Astrocyte of the cerebellum (primary cell): ENCODE measurements at regions not wholly inside any gene's neighbourhood (a gene's known extent, or its start where the extent isn't known, plus 50 kb on each side); places are given as distances from the start of the nearest gene placed in this dataset.

Experiments
- DNase-seq: peaks from one replicate; pipeline ENCODE4 v3.0.0-alpha.2; 2011; ENCODE audit warnings: low read depth
- H3K4me3 ChIP-seq: 2 replicates; pipeline ENCODE4 v1.5.1; 2011; ENCODE audit warnings: mild to moderate bottlenecking, low read depth, low read length, moderate library complexity
- CTCF ChIP-seq: IDR thresholded peaks from 2 replicates; pipeline ENCODE4 v1.5.1; 2012; ENCODE audit warnings: low read length, low read depth, moderate library complexity, mild to moderate bottlenecking; ENCODE audit errors: missing control alignments
- in situ Hi-C: cut with HindIII; loops from 2 replicates; pipeline ENCODE4 v1.10.0; 2017; ENCODE audit warnings: low sequenced_read_pairs

- no peak for DNase-seq
- H3K4me3 ChIP-seq = no peak overlapping the region
- in situ Hi-C loops = no loop called here
- no peak for TF ChIP-seq CTCF
Observed at GRCh38 chr10:64098994-64099393, 577.8 kb downstream of the REEP3 start.

GRCh38 chr10:64101606-64102263 lies 580.5 kb downstream of the REEP3 start:
- in situ Hi-C loops = no loop called here
- H3K4me3 ChIP-seq = no peak overlapping the region
- no peak for TF ChIP-seq CTCF
- DNase-seq = no peak

- H3K4me3 ChIP-seq = no peak overlapping the region
- no peak for DNase-seq
- no peak for TF ChIP-seq CTCF
- in situ Hi-C loops = no loop called here
Observed at GRCh38 chr10:64102264-64102633, 581.0 kb downstream of the REEP3 start.

DNA sequence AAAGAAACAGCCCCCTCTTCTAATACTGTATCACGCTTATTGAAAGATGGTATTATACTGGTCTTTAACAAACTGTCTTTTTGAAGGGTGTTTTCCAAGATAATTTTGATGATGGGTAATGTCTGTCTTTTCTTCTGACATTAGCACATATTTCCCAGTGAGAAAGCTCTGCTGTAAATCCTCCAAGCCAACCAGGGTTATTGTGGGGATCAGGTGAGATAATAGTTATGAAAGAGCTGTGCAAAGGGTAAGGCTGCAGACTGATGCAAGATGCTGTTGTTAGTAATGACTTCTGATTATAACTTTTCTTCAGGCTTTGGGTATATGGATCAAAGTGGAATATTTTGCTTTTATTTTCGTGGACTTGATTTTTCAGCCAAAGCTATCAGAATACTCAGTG lies 581.7 kb downstream of the REEP3 start:
- TF ChIP-seq CTCF = no peak
- in situ Hi-C loops = no loop called here
- H3K4me3 ChIP-seq = no peak overlapping the region
- DNase-seq = no peak

DNA sequence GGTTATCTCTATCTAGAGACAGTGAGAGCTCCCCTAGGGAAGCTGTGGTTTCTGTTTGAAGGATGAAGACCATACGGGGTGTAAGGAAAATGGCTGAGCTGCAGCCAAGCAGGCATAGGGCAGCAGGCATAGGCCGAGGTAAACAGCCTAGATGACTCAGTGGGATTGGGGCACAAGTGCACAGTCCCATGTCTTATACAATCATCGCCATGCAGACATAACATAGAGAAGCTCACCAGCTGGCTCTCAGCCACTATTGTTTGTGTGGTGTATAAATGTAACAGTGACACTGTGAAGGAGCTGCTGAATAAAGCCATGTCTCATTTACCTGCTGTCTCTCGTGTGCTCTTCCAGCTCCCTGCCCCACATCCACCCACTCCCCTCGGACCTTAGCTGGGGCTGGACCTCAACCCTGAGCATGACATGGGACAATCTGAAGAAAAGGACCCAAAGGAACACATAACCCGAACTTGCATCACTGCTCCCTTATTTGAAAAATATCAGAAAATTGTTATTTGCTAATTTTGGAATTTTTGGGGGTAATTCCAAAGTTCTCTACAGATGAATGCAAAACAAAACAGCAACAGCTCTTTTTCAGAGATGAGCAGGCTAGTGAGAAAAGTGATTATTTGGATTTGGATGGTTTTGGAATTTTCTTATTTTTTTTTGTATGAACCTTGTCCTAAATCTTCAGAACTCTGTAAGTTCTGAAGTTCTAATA lies 582.7 kb downstream of the REEP3 start:
- in situ Hi-C loops = no loop called here
- no peak overlapping the region for H3K4me3 ChIP-seq
- DNase-seq = no peak
- TF ChIP-seq CTCF = no peak

GRCh38 chr10:64109926-64110495 lies 588.8 kb downstream of the REEP3 start:
- no peak for TF ChIP-seq CTCF
- in situ Hi-C loops = no loop called here
- H3K4me3 ChIP-seq = no peak overlapping the region
- DNase-seq = no peak
